K562 (cell line): ENCODE measurements at regions not wholly inside any gene's neighbourhood (a gene's known extent, or its start where the extent isn't known, plus 50 kb on each side); places are given as distances from the start of the nearest gene placed in this dataset.

ENCODE experiments used
- CUX1 ChIP-seq: fragments of 200-800 bp; sonication (Bioruptor generic); IDR thresholded peaks from 2 replicates; pipeline ENCODE4 v1.6.1; 2016; ENCODE audit warnings: missing genetic modification characterization, missing compliant biosample characterization
- DNMT1 ChIP-seq: fragments of 450-650 bp; IDR thresholded peaks from 2 replicates; pipeline ENCODE4 v1.6.1; 2016; ENCODE audit warnings: antibody characterized with exemption, mild to moderate bottlenecking
- MCM5 ChIP-seq: fragments of 450-650 bp; IDR thresholded peaks from 2 replicates; pipeline ENCODE4 v1.6.1; 2016; ENCODE audit warnings: low read depth
- NFXL1 ChIP-seq: fragments of 450-650 bp; formaldehyde crosslinking; IDR thresholded peaks from 2 replicates; pipeline ENCODE4 v1.4.0; 2021; ENCODE audit warnings: mild to moderate bottlenecking
- ZBTB2 ChIP-seq: fragments of 450-650 bp; IDR thresholded peaks from 2 replicates; pipeline ENCODE4 v1.6.1; 2016; ENCODE audit warnings: antibody characterized with exemption
- ZNF551 ChIP-seq: fragments of 250-450 bp; sonication (Bioruptor Pico); IDR thresholded peaks from 2 replicates; pipeline ENCODE4 v1.5.0; 2021; ENCODE audit warnings: mild to moderate bottlenecking, moderate library complexity
- TF ChIP-seq, protein P1 (sequence below), 3 experiments: fragments of 200-800 bp in 1 of 3; sonication (Bioruptor generic) in 1 of 3; sonication (generic) in 1 of 3; formaldehyde crosslinking in 1 of 3; IDR thresholded peaks; 2 replicates each; pipeline versions ENCODE4 v1.6.1 to v1.8.0; 2016 to 2022; ENCODE audit warnings: mild to moderate bottlenecking in 2 of 3, missing compliant biosample characterization in 2 of 3, missing genetic modification characterization in 2 of 3, missing genetic modification reagents in 1 of 3

- TF ChIP-seq, protein P1, sequence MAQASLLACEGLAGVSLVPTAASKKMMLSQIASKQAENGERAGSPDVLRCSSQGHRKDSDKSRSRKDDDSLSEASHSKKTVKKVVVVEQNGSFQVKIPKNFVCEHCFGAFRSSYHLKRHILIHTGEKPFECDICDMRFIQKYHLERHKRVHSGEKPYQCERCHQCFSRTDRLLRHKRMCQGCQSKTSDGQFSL (CRISPR knock-in tag; IDR thresholded peaks at IDR 0.05) = no peak
- TF ChIP-seq, protein P1 (tag; IDR thresholded peaks at IDR 0.05) = no peak
- TF ChIP-seq CUX1 (CRISPR knock-in tag) (no peak), ZNF551 (no peak), ZBTB2 (no peak), DNMT1 (no peak), MCM5 (no peak), NFXL1 (no peak)
These were observed 1365.6 kb downstream of the OLFM4 start (continued) for GRCh38 chr13:54394085-54394700.
